Fibroblast of skin of right biceps (primary cell): ENCODE measurements at regions not wholly inside any gene's neighbourhood (a gene's known extent, or its start where the extent isn't known, plus 50 kb on each side); places are given as distances from the start of the nearest gene placed in this dataset.
"Not testable (repeated sequence)": the region's sequence is repeated elsewhere in the genome, so short reads cannot be mapped to it uniquely, and the experiment has no call there.

Experiments used
- DNase-seq: peaks from one replicate; pipeline ENCODE4 v3.0.0-alpha.2; 2013

- DNase-seq: no peak
Measured at GRCh38 chr10:121690152-121690848, 92.1 kb upstream of the FGFR2 start.

GRCh38 chr10:121687095-121687813 lies 89.0 kb upstream of the FGFR2 start:
- DNase-seq: no peak

GRCh38 chr10:121684276-121684675 lies 86.0 kb upstream of the FGFR2 start:
- peak; percentile 82 for DNase-seq

GRCh38 chr10:121683816-121684215 lies 85.6 kb upstream of the FGFR2 start:
- no peak for DNase-seq

GRCh38 chr10:121683366-121683765 lies 85.1 kb upstream of the FGFR2 start:
- no peak for DNase-seq

- DNase-seq: no peak
Measured at GRCh38 chr10:121681997-121682687, 83.9 kb upstream of the FGFR2 start.

GRCh38 chr10:121680879-121681655 lies 82.8 kb upstream of the FGFR2 start:
- DNase-seq: peak; percentile 51

- DNase-seq: no peak
Measured at GRCh38 chr10:121679916-121680315, 81.7 kb upstream of the FGFR2 start.

- no peak for DNase-seq
Measured at GRCh38 chr10:121678631-121679174, 80.5 kb upstream of the FGFR2 start.

- DNase-seq: no peak
Measured at GRCh38 chr10:121677880-121678279, 79.6 kb upstream of the FGFR2 start.

- DNase-seq: no peak
Measured at GRCh38 chr10:121675344-121675743, 77.1 kb upstream of the FGFR2 start.

GRCh38 chr10:121674885-121675284 lies 76.6 kb upstream of the FGFR2 start:
- DNase-seq: no peak

GRCh38 chr10:121672733-121673132 lies 74.5 kb upstream of the FGFR2 start:
- DNase-seq: no peak

- DNase-seq: not testable (repeated sequence)
Measured at GRCh38 chr10:121669840-121670239, 71.6 kb upstream of the FGFR2 start.

GRCh38 chr10:121669028-121669374 lies 70.8 kb upstream of the FGFR2 start:
- DNase-seq: peak; percentile 11

- peak; percentile 40 for DNase-seq
Measured at GRCh38 chr10:121668314-121669027, 70.2 kb upstream of the FGFR2 start.

- no peak for DNase-seq
Measured at GRCh38 chr10:121667948-121668313, 69.7 kb upstream of the FGFR2 start.

GRCh38 chr10:121665809-121666208 lies 67.6 kb upstream of the FGFR2 start:
- DNase-seq: no peak

- no peak for DNase-seq
Measured at GRCh38 chr10:121664671-121665070, 66.4 kb upstream of the FGFR2 start.

- DNase-seq: no peak
Measured at GRCh38 chr10:121662945-121663917, 65.0 kb upstream of the FGFR2 start.

GRCh38 chr10:121662531-121662930 lies 64.3 kb upstream of the FGFR2 start:
- DNase-seq: no peak
